ENCODE measurements at regions not wholly inside any gene's neighbourhood (a gene's known extent, or its start where the extent isn't known, plus 50 kb on each side); places are given as distances from the start of the nearest gene placed in this dataset.

DNA sequence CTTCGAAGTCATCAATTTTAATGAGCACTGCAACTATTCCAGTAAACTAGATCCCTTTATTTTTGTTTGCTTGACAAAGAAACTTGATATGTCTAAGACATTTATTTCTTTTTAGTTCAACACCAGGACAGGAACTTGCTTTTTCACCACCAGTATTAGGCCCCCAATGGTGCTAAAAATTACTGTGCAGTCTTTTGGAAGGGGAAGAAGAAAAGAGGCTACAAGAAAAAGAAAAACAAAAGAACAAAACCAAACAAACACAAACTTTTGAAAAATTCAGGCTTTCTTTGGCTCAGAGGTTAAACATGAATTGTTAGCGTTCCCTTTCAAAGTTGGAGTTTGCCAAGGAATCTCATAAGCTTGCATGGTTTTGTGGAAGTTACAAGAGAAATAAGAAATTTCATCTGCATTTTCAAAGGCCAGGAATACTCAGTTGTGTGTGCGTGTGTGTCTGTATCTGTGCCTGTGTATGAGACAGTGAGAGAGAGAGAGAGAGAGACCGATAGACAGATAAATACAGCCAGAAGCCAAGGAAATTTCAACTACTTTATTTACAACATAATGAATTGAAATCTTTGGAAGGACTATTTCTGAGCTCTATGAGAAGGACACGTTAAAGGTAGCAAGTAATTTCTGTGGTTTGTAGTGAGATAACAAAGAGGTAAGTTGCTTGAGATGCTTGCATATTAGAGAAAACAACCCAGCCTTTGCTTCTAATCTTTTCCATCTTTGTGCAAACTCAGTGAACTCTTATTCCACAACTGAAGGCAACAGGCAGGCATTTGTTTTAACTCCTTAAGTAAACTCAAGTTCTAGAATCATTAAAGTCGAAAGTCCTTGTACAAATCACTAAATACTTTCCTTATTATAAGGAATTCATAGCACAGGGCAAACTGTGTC, 171.0 kb upstream of the CITED2 start (continued):
- no peak for TF ChIP-seq NR4A1 (CRISPR knock-in tag; IDR thresholded peaks at IDR 0.05)
- TF ChIP-seq NR4A1 (tag; IDR thresholded peaks at IDR 0.05): no peak
- TF ChIP-seq, protein P1, sequence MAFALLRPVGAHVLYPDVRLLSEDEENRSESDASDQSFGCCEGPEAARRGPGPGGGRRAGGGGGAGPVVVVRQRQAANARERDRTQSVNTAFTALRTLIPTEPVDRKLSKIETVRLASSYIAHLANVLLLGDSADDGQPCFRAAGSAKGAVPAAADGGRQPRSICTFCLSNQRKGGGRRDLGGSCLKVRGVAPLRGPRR (CRISPR knock-in tag; IDR thresholded peaks at IDR 0.05): no peak
- TF ChIP-seq NCOA1 (IDR thresholded peaks at IDR 0.05; ENCODE audit: low read depth): no peak
- no peak for TF ChIP-seq CHCHD3 (CRISPR knock-in tag; IDR thresholded peaks at IDR 0.05)
- TF ChIP-seq LEF1 (IDR thresholded peaks at IDR 0.05): no peak
- TF ChIP-seq UBTF (IDR thresholded peaks at IDR 0.05; ENCODE audit: borderline replicate concordance in 1 of 2, low read depth in 2 of 2, low read length in 2 of 2): no peak
- no peak for TF ChIP-seq NR3C1 (CRISPR knock-in tag; IDR thresholded peaks at IDR 0.05)
- no peak for TF ChIP-seq RNF2 (IDR thresholded peaks at IDR 0.05)
- TF ChIP-seq ARID1B (IDR thresholded peaks at IDR 0.05): peak; percentile 56
- TF ChIP-seq, protein P2, sequence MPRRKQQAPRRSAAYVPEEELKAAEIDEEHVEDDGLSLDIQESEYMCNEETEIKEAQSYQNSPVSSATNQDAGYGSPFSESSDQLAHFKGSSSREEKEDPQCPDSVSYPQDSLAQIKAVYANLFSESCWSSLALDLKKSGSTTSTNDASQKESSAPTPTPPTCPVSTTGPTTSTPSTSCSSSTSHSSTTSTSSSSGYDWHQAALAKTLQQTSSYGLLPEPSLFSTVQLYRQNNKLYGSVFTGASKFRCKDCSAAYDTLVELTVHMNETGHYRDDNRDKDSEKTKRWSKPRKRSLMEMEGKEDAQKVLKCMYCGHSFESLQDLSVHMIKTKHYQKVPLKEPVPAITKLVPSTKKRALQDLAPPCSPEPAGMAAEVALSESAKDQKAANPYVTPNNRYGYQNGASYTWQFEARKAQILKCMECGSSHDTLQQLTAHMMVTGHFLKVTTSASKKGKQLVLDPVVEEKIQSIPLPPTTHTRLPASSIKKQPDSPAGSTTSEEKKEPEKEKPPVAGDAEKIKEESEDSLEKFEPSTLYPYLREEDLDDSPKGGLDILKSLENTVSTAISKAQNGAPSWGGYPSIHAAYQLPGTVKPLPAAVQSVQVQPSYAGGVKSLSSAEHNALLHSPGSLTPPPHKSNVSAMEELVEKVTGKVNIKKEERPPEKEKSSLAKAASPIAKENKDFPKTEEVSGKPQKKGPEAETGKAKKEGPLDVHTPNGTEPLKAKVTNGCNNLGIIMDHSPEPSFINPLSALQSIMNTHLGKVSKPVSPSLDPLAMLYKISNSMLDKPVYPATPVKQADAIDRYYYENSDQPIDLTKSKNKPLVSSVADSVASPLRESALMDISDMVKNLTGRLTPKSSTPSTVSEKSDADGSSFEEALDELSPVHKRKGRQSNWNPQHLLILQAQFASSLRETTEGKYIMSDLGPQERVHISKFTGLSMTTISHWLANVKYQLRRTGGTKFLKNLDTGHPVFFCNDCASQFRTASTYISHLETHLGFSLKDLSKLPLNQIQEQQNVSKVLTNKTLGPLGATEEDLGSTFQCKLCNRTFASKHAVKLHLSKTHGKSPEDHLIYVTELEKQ (CRISPR knock-in tag; IDR thresholded peaks at IDR 0.05): no peak
- TF ChIP-seq ZNF165 (CRISPR knock-in tag; IDR thresholded peaks at IDR 0.05; ENCODE audit: borderline replicate concordance): no peak
- TF ChIP-seq, protein P3, sequence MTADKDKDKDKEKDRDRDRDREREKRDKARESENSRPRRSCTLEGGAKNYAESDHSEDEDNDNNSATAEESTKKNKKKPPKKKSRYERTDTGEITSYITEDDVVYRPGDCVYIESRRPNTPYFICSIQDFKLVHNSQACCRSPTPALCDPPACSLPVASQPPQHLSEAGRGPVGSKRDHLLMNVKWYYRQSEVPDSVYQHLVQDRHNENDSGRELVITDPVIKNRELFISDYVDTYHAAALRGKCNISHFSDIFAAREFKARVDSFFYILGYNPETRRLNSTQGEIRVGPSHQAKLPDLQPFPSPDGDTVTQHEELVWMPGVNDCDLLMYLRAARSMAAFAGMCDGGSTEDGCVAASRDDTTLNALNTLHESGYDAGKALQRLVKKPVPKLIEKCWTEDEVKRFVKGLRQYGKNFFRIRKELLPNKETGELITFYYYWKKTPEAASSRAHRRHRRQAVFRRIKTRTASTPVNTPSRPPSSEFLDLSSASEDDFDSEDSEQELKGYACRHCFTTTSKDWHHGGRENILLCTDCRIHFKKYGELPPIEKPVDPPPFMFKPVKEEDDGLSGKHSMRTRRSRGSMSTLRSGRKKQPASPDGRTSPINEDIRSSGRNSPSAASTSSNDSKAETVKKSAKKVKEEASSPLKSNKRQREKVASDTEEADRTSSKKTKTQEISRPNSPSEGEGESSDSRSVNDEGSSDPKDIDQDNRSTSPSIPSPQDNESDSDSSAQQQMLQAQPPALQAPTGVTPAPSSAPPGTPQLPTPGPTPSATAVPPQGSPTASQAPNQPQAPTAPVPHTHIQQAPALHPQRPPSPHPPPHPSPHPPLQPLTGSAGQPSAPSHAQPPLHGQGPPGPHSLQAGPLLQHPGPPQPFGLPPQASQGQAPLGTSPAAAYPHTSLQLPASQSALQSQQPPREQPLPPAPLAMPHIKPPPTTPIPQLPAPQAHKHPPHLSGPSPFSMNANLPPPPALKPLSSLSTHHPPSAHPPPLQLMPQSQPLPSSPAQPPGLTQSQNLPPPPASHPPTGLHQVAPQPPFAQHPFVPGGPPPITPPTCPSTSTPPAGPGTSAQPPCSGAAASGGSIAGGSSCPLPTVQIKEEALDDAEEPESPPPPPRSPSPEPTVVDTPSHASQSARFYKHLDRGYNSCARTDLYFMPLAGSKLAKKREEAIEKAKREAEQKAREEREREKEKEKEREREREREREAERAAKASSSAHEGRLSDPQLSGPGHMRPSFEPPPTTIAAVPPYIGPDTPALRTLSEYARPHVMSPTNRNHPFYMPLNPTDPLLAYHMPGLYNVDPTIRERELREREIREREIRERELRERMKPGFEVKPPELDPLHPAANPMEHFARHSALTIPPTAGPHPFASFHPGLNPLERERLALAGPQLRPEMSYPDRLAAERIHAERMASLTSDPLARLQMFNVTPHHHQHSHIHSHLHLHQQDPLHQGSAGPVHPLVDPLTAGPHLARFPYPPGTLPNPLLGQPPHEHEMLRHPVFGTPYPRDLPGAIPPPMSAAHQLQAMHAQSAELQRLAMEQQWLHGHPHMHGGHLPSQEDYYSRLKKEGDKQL (CRISPR knock-in tag; IDR thresholded peaks at IDR 0.05; ENCODE audit: borderline replicate concordance): no peak
- TF ChIP-seq ERF (CRISPR knock-in tag; IDR thresholded peaks at IDR 0.05): no peak
- no peak for TF ChIP-seq PCBP2 (IDR thresholded peaks at IDR 0.05; ENCODE audit: low read depth, low read length, poor library complexity, severe bottlenecking)

All from K562 (cell line).